ENCODE measurements at regions not wholly inside any gene's neighbourhood (a gene's known extent, or its start where the extent isn't known, plus 50 kb on each side); places are given as distances from the start of the nearest gene placed in this dataset.

GRCh38 chr20:24361541-24361940, 107.9 kb upstream of the SYNDIG1 start:
- no peak overlapping the region for H3K4me3 Mint-ChIP-seq
- no peak overlapping the region for H3K27ac Mint-ChIP-seq
- peaks cover 12% of the 10 kb centered on the region for H3K4me1 Mint-ChIP-seq (ENCODE audit: unreplicated experiment)
- no peak for DNase-seq (ENCODE audit: extremely low spot score, unreplicated experiment)
- H3K27me3 Mint-ChIP-seq = peaks cover 24% of the 10 kb centered on the region
- peaks cover 4% of the 10 kb centered on the region for H3K9me3 Mint-ChIP-seq
- TF ChIP-seq, protein P1, sequence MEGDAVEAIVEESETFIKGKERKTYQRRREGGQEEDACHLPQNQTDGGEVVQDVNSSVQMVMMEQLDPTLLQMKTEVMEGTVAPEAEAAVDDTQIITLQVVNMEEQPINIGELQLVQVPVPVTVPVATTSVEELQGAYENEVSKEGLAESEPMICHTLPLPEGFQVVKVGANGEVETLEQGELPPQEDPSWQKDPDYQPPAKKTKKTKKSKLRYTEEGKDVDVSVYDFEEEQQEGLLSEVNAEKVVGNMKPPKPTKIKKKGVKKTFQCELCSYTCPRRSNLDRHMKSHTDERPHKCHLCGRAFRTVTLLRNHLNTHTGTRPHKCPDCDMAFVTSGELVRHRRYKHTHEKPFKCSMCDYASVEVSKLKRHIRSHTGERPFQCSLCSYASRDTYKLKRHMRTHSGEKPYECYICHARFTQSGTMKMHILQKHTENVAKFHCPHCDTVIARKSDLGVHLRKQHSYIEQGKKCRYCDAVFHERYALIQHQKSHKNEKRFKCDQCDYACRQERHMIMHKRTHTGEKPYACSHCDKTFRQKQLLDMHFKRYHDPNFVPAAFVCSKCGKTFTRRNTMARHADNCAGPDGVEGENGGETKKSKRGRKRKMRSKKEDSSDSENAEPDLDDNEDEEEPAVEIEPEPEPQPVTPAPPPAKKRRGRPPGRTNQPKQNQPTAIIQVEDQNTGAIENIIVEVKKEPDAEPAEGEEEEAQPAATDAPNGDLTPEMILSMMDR (conservative IDR thresholded peaks at IDR 0.05) = no peak
- H3K36me3 Mint-ChIP-seq = no peaks in the 10 kb centered on the region

GRCh38 chr20:24360531-24360930, 108.9 kb upstream of the SYNDIG1 start:
- no peaks in the 10 kb centered on the region for H3K36me3 Mint-ChIP-seq
- TF ChIP-seq, protein P1 (conservative IDR thresholded peaks at IDR 0.05) = no peak
- H3K4me1 Mint-ChIP-seq (ENCODE audit: unreplicated experiment) = peaks cover 12% of the 10 kb centered on the region
- DNase-seq (ENCODE audit: extremely low spot score, unreplicated experiment) = no peak
- peaks cover 22% of the 10 kb centered on the region for H3K27me3 Mint-ChIP-seq
- H3K27ac Mint-ChIP-seq = no peak overlapping the region
- H3K4me3 Mint-ChIP-seq = no peak overlapping the region
- peaks cover 4% of the 10 kb centered on the region for H3K9me3 Mint-ChIP-seq

DNA sequence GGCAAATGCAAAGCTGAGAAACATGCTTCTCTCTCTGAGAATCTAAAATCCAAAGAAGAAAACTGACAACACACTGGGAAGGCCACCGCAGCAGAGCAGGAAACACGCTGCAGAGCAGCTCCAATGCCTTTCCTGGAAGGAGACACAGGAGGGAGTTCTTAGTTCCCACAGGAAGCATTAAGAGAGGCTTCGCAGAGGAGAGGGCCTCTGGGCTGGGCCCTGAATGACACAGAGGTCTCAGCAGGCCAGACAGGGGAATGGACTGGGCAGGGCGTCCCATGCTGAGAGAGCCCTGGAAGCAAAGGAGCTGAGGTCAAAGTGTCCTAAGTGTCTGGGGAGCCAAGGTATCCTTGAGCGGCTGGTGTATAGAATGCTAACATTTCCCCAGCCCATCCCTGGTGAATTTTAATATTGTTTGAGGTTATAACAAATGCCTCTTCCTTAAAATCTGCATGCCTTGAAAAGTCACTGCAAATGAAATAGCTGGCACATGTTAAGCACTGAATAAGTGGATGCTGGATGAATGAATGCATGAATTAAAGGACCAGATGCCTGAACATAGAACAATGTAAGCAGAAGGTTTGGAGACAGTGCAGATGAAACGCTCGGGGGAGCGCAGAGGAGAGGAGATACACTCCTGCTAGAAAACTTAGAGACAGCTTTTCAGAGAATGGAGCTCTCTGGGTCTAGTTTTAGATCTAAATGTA, 110.0 kb upstream of the SYNDIG1 start:
- no peaks in the 10 kb centered on the region for H3K36me3 Mint-ChIP-seq
- H3K4me3 Mint-ChIP-seq = no peak overlapping the region
- peaks cover 26% of the 10 kb centered on the region for H3K27me3 Mint-ChIP-seq
- no peak for DNase-seq (ENCODE audit: extremely low spot score, unreplicated experiment)
- H3K9me3 Mint-ChIP-seq = peaks cover 4% of the 10 kb centered on the region
- TF ChIP-seq, protein P1 (conservative IDR thresholded peaks at IDR 0.05) = no peak
- peaks cover 12% of the 10 kb centered on the region for H3K4me1 Mint-ChIP-seq (ENCODE audit: unreplicated experiment)
- no peak overlapping the region for H3K27ac Mint-ChIP-seq

DNA sequence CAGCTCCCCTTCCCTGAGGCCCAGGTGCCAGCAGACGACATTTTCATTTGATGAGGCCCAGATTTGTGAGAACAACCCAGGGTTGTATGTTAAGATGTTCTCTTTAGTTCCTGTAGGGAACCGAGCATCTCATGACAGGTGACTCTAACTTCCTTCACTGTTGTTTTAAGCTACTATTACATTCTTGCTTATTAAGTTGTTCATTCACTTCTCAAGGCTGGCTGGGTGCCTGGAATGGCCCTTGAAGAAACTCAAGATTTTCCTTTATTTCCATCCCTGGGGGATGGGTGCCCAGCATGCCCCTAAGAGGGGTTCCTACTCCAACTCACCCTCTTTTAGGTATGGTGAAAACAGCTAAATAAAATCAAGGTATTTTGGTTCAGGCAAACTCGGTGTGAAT, 111.5 kb upstream of the SYNDIG1 start:
- Mint-ChIP-seq H3K4me1 (ENCODE audit: unreplicated experiment) (peaks cover 12% of the 10 kb centered on the region), H3K4me3 (no peak overlapping the region), H3K27me3 (peaks cover 26% of the 10 kb centered on the region), H3K9me3 (peaks cover 4% of the 10 kb centered on the region), H3K36me3 (no peaks in the 10 kb centered on the region), H3K27ac (no peak overlapping the region)
- DNase-seq (ENCODE audit: extremely low spot score, unreplicated experiment) = no peak
- TF ChIP-seq, protein P1 (conservative IDR thresholded peaks at IDR 0.05) = no peak

DNA sequence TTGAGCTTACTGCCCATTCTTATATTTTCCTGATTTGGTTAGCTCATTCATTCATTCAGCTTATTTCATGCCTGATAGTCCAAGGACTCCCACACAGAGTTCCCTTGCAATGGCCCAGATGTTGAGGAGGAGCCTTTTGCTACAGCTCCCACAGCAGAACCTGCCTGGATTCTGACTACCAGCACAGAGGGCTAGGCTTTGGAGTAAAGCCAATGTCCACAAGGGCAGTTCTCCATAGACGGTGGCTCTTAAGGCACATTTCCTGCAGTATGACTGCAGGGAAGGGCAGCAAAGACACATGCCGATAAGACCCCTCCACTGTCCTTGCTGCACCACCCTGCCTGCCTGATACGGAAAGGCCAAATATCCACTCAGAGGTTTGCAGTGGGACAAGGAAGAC, 112.3 kb upstream of the SYNDIG1 start:
- TF ChIP-seq, protein P1 (conservative IDR thresholded peaks at IDR 0.05) = no peak
- no peaks in the 10 kb centered on the region for H3K36me3 Mint-ChIP-seq

More for the DNA sequence above, 112.3 kb upstream of the SYNDIG1 start:
- Mint-ChIP-seq H3K4me3 (no peak overlapping the region), H3K4me1 (ENCODE audit: unreplicated experiment) (peaks cover 12% of the 10 kb centered on the region), H3K27me3 (peaks cover 26% of the 10 kb centered on the region), H3K9me3 (peaks cover 4% of the 10 kb centered on the region), H3K27ac (no peak overlapping the region)
- no peak for DNase-seq (ENCODE audit: extremely low spot score, unreplicated experiment)
